HG03575 (cell line): ENCODE measurements at regions not wholly inside any gene's neighbourhood (a gene's known extent, or its start where the extent isn't known, plus 50 kb on each side); places are given as distances from the start of the nearest gene placed in this dataset.
"Not testable (repeated sequence)": the region's sequence is repeated elsewhere in the genome, so short reads cannot be mapped to it uniquely, and the experiment has no call there.

Source experiments
- ATAC-seq: cut with Tn5 transposase; IDR thresholded peaks from one replicate; pipeline ENCODE4 v1.9.1; 2021; ENCODE audit not compliant: unreplicated experiment, insufficient number of reproducible peaks, low FRiP score; ENCODE audit errors: extremely low read depth

DNA sequence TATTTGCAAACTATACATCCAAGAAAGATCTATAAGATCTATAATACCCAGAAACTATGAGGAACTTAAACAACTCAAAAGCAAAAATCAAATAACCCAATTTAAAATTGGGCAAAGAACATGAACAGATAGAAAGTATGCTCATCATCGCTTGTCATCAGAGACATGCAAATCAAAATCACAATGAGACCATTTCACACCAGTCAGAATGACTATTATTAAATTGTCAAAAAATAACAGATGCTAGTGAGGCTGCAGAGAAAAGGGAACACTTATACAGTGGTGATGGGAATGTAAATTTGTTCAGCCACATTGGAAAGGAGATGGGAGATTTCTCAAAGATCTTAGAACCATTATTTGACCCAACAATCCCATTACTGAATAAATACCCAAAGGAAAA is 1451.7 kb upstream of the ADGRL3 start:
- ATAC-seq = no peak

DNA sequence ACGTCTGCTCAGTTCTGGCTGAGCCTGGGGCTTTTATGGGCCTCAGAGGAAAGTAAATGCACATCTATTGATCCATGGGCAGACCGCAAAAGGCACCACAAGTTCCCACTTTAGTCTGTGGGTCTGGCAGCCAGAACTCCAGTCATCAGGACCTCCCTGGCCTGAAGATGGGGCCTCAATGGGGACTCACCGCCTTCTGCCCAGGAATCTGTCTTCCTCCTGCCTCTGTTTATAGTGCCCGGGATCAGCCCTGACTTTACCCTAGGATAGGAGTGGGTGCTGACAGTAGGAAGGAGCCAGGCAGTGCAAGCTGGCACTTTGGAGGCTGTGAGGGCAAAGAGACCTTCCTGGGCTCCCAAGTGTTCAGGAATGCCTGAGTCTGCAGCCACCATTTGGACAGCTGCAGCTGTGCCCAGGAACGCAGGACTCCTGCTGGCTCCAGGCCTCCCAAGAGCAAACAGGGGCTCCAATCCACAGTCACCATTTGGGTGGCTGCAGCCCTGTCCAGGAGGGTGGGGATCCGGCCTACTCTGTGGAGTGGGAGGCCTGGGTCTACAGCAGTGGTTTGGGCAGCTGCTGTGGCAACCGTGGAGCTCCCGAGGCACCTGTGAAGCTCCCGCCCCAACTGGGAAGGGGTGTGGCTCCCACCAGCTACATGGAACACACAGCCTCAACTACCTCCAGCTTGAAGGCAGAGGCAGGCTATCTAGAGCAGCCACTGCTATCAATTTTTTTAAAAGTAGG is 1440.9 kb upstream of the ADGRL3 start:
- ATAC-seq = no peak

DNA sequence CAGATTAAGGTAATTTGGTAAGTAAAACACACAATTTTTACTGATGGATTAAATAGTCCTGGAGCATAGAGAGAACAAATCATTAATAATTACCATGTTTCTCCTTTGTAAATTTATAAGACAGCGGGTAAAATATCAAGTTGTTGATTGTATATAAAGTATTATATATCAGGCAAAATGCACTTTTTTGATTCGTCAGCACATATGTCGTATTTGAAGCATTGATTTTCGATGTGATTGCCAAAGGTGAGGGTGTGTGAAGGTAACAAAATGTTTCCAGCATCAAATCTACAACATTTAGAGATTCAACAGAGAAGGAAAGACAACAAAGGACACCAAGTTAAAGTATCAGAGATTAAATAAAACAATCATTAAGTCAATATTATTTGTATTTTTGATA is 1437.8 kb upstream of the ADGRL3 start:
- ATAC-seq = no peak

DNA sequence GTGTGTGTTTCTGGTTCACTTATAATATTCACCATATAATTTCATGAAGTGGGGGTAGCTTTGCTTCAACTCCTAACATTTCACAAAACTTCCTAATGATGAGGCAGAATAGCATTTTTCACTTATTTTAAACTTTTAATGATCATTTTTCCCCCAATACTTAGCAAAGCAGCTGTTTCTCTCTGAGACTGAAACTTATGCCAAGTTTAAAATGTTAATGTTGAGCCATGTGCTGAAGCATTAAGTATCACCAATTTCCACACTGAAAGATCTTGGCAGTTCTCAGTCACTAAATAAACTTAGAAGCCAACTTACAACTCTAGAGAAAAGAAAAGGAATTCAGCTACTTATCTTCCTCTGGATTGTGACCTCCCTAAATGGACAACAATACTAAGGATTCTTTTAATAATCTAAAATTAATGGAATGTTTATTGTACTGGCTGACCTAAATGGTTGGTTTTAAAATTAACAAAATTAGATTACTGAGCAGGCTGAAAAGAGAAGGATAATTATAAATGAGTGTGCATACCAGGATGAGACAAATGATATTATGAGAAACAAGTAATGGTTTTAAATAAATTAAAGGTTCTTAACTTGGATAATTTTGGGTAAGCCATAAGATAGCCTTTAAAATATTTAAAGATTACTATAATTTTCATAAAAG is 1429.4 kb upstream of the ADGRL3 start:
- no peak for ATAC-seq

GRCh38 chr4:59772641-59773139 is 1427.4 kb upstream of the ADGRL3 start:
- no peak for ATAC-seq

DNA sequence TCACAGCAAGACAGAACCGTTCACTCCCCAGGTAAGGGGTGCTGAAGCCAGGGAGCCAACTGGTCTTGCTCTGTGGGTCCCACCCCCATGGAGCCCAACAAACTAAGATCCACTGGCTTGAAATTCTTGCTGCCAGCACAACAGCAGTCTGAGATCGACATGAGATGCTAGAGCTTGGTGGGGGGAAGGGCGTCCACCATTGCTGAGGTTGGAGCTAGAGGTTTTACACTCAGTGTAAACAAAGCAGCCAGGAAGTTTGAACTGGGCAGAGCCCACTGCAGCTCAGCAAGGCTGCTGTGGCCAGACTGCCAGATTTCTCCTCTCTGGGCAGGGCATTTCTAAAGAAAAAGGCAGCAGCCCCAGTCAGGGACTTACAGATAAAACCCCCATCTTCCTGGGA is 1419.9 kb upstream of the ADGRL3 start:
- not testable (repeated sequence) for ATAC-seq

DNA sequence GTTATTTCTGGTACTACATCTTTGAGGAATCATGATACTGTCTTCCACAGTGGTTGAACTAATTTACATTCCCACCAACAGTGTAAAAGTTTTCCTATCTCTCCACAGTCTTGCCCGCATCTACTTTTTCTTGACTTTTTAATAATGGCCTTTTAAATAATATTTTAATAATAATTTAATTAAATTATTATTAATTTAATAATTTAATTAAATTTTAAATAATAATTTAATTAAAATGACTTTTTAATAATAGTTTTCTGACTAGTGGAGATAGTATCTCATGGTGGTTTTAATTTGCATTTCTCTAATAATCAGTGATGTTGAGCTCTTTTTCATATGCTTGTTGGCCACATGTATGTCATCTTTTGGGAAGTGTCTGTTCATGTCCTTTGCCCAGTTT is 1395.0 kb upstream of the ADGRL3 start:
- ATAC-seq = no peak

DNA sequence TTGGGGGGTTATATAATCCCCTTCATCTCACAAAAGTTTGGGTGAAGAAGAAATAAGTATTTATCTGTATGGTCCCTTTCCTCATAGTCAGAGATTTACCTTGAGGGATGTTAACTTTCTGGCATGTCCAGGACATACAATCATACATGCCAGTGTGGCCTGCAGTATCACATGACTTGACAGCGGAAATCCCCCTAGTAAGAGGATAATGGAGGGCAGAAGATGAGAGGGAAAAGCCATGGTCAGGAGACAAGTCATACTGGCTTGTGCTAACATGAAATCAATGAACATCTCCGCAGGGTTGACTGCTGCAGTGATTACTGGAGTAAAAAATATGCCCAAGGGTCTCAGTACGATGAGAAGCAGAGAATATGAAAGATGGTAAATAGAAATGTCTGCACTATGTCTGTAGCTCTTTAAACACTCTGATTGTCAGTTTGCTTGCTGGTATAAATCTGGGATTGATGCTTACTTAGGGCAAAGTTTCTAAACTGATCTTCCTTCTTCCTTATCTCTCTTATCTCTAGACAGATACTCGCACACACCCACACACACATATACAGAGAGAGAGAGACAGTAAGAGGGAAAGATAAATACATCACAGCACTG is 1385.6 kb upstream of the ADGRL3 start:
- no peak for ATAC-seq

DNA sequence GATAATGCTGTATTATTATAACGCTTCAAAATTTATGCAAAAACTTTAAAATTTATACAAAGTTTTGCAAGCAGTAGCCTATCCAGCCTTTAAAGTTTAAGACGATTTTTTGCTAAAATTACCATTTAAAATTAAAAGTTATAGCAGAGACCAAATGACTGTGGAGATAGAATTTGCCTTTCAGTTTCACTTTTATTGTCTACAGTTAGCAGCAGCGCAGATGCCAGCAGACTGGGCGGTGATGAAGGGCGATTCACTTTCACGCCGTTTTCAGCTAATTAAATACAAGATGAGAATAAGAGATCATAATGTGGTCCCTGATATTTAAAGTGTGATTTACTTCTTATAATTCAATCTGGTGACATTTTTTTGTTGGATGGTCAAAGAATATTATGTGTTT is 1381.5 kb upstream of the ADGRL3 start:
- peak; percentile 83 for ATAC-seq

- ATAC-seq = no peak
Measured at GRCh38 chr4:59823311-59823710, 1376.8 kb upstream of the ADGRL3 start.

DNA sequence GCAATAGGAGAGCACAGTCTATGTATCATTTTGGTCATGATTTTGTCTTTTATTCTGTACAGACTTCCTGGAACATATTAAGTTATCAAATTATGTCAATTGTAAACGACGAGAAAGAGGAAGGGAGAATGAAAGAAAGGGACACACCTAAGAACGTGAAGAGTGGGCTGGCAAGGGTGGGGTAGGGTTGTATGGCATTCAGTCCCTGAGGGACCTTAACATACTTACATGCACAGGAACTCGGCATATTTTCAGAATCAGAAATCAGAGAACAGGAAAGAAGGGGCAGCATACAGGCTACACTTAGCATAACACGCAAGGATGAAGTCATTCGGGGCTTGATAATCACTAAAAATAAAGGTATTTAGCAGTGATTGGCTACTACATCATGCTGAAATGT is 1375.0 kb upstream of the ADGRL3 start:
- ATAC-seq = no peak

GRCh38 chr4:59831746-59832145 is 1368.4 kb upstream of the ADGRL3 start:
- no peak for ATAC-seq

DNA sequence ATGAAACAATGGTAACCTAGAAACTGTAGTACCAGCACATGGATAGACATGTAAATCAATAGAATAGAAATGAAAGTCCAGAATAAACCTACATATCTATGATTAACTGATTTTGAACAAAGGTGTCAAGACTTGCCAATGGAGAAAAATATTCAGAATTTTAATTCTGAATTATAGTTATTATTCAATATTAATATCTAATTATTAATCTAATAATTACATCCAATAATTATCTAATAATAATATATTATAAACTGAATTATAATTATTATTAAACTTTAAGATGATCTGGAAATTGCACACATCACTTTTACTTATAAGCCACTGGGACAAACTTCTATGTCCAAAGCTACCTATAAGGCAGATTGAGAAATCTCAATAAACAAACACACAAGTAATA is 1365.2 kb upstream of the ADGRL3 start:
- ATAC-seq = no peak

DNA sequence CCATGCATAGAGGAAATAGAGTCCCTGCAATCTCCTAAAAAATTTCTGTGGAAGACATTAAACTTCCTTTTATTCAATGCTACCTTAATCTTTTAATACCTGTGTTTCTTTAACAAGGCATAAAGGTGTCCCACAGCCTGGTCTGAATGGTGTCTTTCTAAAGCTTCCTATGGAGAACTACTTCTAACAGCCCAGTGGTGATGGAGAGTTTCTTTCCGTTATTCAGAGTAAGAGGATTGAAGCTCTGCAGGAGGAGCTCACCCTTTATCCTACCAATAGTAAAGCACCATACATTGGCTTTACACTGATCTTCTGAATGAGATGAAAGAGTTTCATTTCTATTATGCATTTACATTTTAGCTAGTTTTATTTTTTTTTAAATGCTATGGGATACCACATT is 1362.4 kb upstream of the ADGRL3 start:
- ATAC-seq = no peak

- no peak for ATAC-seq
Measured at GRCh38 chr4:59838236-59838635, 1361.9 kb upstream of the ADGRL3 start.

GRCh38 chr4:59841698-59842097 is 1358.4 kb upstream of the ADGRL3 start:
- ATAC-seq = no peak

GRCh38 chr4:59848457-59848856 is 1351.7 kb upstream of the ADGRL3 start:
- no peak for ATAC-seq

DNA sequence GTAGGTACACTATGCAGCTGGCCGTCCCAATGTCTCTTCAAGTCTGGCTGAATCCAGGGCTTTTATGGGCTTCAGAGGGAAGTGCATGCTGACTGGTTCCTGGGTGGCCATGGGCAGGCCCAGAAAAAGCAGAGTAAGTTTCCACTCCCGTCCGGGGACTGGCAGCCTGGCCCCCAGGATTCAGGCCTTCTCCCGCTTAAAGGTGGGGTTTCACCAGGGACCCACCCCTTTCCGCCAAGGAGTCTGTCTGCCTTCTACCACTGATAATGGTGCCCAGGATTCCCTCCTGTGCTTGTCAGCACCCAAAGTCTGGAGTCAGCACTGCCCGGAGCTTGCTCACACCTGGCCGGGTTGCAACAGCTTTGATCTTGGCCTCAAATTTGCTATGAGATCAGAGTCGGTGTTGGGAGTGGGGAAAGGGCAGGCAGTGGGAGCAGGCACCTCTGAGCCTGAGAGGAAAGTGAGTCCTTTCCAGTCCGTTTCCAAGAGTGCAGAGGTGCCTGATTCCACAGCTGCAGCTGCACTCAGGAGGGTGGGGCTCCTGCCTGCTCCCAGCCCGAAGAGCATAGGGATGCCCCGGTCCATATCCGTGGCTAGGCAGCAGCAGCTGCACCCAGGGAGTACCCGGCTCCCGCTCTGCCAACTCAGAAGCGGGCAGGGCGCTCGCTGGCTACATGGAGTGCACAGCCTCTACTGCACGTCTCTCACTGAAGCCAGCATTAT is 1344.3 kb upstream of the ADGRL3 start:
- no peak for ATAC-seq

DNA sequence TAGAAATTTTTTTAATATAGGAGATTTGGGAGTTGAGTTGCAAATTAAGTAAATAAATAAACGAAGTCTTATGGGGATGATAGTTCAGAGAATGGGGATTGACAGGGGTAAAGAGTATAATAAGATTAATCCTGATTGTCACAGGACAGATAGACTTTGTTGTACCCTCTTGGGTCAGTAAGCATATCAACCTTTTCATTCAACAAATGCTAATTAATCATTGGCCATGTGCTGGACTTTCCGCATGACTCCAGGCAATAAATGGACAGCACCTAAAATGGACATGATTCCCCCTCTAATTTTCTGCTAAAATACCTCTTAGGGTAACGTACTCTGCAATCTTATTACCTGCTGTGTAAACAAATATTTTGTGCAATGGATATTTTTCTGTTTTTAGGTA is 1331.1 kb upstream of the ADGRL3 start:
- ATAC-seq = no peak

GRCh38 chr4:59869559-59869958 is 1330.6 kb upstream of the ADGRL3 start:
- no peak for ATAC-seq
